HepG2 (cell line): ENCODE measurements at regions not wholly inside any gene's neighbourhood (a gene's known extent, or its start where the extent isn't known, plus 50 kb on each side); places are given as distances from the start of the nearest gene placed in this dataset.

ENCODE experiments used
- ATAC-seq: fragments of 200-7000 bp; cut with Tn5 transposase; 3 replicates; pipeline ENCODE4 v1.9.1; 2020; ENCODE audit warnings: mild to moderate bottlenecking, moderate library complexity
- BruUV-seq: library from RNA; stranded (reverse); fragments of 400-500 nt; replicated peaks from 2 replicates; lab custom pipeline; 2021; lab: Mats Ljungman, UMichigan
- CTCF ChIA-PET: fragments of 300-600 bp; formaldehyde crosslinking; extraction: SDS; loops from one replicate; lab custom pipeline; 2021; ENCODE audit warnings: low total read pairs, inconsistent platforms, low intra/inter-chr PET ratio; lab: Yijun Ruan, JAX
- POLR2A ChIA-PET: fragments of 350-600 bp; sonication (Branson Sonifier 250); formaldehyde crosslinking; loops from one replicate; lab custom pipeline; 2020; ENCODE audit warnings: antibody characterized with exemption, inconsistent platforms; lab: Yijun Ruan, JAX
- DNase-seq: peaks from one replicate; pipeline ENCODE4 v3.0.0-alpha.2; 2015; ENCODE audit warnings: low spot score
- FAIRE-seq: peaks from 3 replicates; lab custom pipeline; 2011; peaks lifted over from hg19 to GRCh38; lab: Jason Lieb, UNC
- H2AFZ ChIP-seq: one replicate; pipeline ENCODE4 v1.6.1; 2011; ENCODE audit warnings: low read length, inconsistent platforms
- H3K27ac ChIP-seq: fragments of 300-600 bp; 3 replicates; pipeline ENCODE4 v1.8.0; 2011; ENCODE audit warnings: mixed run types, mild to moderate bottlenecking, mixed read lengths, low read length, inconsistent platforms; ENCODE audit not compliant: insufficient read depth; ENCODE audit errors: extremely low read length
- H3K27me3 ChIP-seq, 2 experiments: fragments of 200-600 bp in 1 of 2; 2 replicates in 1 of 2; 3 replicates in 1 of 2; pipeline versions ENCODE4 v1.6.0 to v1.8.0; 2011; ENCODE audit warnings: low read length in 2 of 2, mild to moderate bottlenecking in 2 of 2, moderate library complexity in 2 of 2, inconsistent platforms in 1 of 2; ENCODE audit not compliant: insufficient read depth in 2 of 2, control insufficient read depth in 1 of 2
- H3K36me3 ChIP-seq, 2 experiments: fragments of 200-600 bp in 1 of 2; replicated peaks in 1 of 2; 2 replicates in 1 of 2; 3 replicates in 1 of 2; pipeline versions ENCODE4 v1.5.1 to v1.8.0; 2011; ENCODE audit warnings: low read length in 2 of 2, inconsistent platforms in 1 of 2; ENCODE audit not compliant: insufficient read depth in 2 of 2, control insufficient read depth in 1 of 2
- H3K4me1 ChIP-seq: 2 replicates; pipeline ENCODE4 v1.5.1; 2012; ENCODE audit warnings: low read length, inconsistent platforms; ENCODE audit not compliant: insufficient read depth
- H3K4me2 ChIP-seq: 2 replicates; pipeline ENCODE4 v1.6.0; 2011; ENCODE audit warnings: low read depth, low read length, inconsistent platforms
- H3K4me3 ChIP-seq, 3 experiments: fragments of 200-600 bp in 1 of 3; sonication (generic), shearing (Covaris generic) in 1 of 3; replicated peaks in 1 of 3; 2 replicates each; pipeline ENCODE4 v1.5.1; 2011 to 2016; ENCODE audit warnings: low read length in 3 of 3, inconsistent platforms in 2 of 3, low read depth in 2 of 3, mild to moderate bottlenecking in 2 of 3, control low read depth in 1 of 3, mixed read lengths in 1 of 3; ENCODE audit not compliant: insufficient read depth in 1 of 3
- H3K79me2 ChIP-seq: one replicate; pipeline ENCODE4 v1.6.1; 2011; ENCODE audit warnings: low read length, inconsistent platforms; ENCODE audit not compliant: insufficient read depth
- H3K9ac ChIP-seq: 2 replicates; pipeline ENCODE4 v1.6.0; 2011; ENCODE audit warnings: mild to moderate bottlenecking, low read depth, low read length, inconsistent platforms; ENCODE audit not compliant: insufficient read depth
- H3K9me3 ChIP-seq: 2 replicates; pipeline ENCODE4 v1.5.1; 2012; ENCODE audit warnings: mild to moderate bottlenecking, low read length
- H4K20me1 ChIP-seq: 2 replicates; pipeline ENCODE4 v1.6.0; 2011; ENCODE audit warnings: inconsistent platforms, mild to moderate bottlenecking, low read length, moderate library complexity; ENCODE audit not compliant: insufficient read depth
- HOXA5 ChIP-seq: sonication (generic); formaldehyde crosslinking; IDR thresholded peaks from 2 replicates; pipeline ENCODE4 v1.4.0; 2020; ENCODE audit warnings: missing genetic modification reagents
- MEIS1 ChIP-seq: sonication (generic); formaldehyde crosslinking; IDR thresholded peaks from 2 replicates; pipeline ENCODE4 v1.9.0; 2021; ENCODE audit warnings: mild to moderate bottlenecking, missing genetic modification reagents, moderate library complexity, borderline replicate concordance
- PAF1 ChIP-seq: IDR thresholded peaks from 2 replicates; pipeline ENCODE4 v1.6.1; 2016; ENCODE audit warnings: missing genetic modification reagents, missing compliant biosample characterization
- PRDM15 ChIP-seq: sonication (generic); formaldehyde crosslinking; IDR thresholded peaks from 2 replicates; pipeline ENCODE4 v1.4.0; 2020; ENCODE audit warnings: missing genetic modification reagents
- RBM39 ChIP-seq: fragments of 200-400 bp; formaldehyde crosslinking; IDR thresholded peaks from one replicate; pipeline ENCODE4 v1.6.1; 2018; ENCODE audit warnings: antibody characterized with exemption, mild to moderate bottlenecking, low read depth, low read length; ENCODE audit not compliant: poor library complexity, severe bottlenecking
- SIN3A ChIP-seq: IDR thresholded peaks from 2 replicates; pipeline ENCODE4 v1.6.1; 2011; ENCODE audit warnings: low read depth, mild to moderate bottlenecking, control low read depth, low read length, borderline replicate concordance
- SIN3B ChIP-seq: fragments of 150-350 bp; IDR thresholded peaks from 2 replicates; pipeline ENCODE4 v1.6.1; 2014; ENCODE audit warnings: low read length
- ZNF12 ChIP-seq: sonication (generic); formaldehyde crosslinking; IDR thresholded peaks from 2 replicates; pipeline ENCODE4 v1.5.0; 2020; ENCODE audit warnings: missing genetic modification reagents
- ZNF121 ChIP-seq: sonication (generic); formaldehyde crosslinking; IDR thresholded peaks from 2 replicates; pipeline ENCODE4 v1.5.0; 2020; ENCODE audit warnings: mild to moderate bottlenecking, missing genetic modification reagents
- ZNF136 ChIP-seq: sonication (generic); formaldehyde crosslinking; IDR thresholded peaks from 2 replicates; pipeline ENCODE4 v1.8.1; 2022; ENCODE audit warnings: low read depth, mild to moderate bottlenecking, moderate library complexity, missing genetic modification reagents
- ZNF256 ChIP-seq: sonication (generic); formaldehyde crosslinking; conservative IDR thresholded peaks from 2 replicates; pipeline ENCODE4 v1.4.0; 2020; ENCODE audit warnings: missing genetic modification reagents
- ZNF282 ChIP-seq: fragments of 450-650 bp; IDR thresholded peaks from 2 replicates; pipeline ENCODE4 v1.6.1; 2018; ENCODE audit not compliant: partially characterized antibody
- ZNF678 ChIP-seq: sonication (generic); formaldehyde crosslinking; IDR thresholded peaks from 2 replicates; pipeline ENCODE4 v1.4.0; 2020; ENCODE audit warnings: mild to moderate bottlenecking, missing genetic modification reagents
- ZNF713 ChIP-seq: sonication (generic); formaldehyde crosslinking; IDR thresholded peaks from 2 replicates; pipeline ENCODE4 v1.4.0; 2020; ENCODE audit warnings: mild to moderate bottlenecking, missing genetic modification reagents
- ZNF746 ChIP-seq: sonication (generic); formaldehyde crosslinking; IDR thresholded peaks from 2 replicates; pipeline ENCODE4 v1.8.0; 2022; ENCODE audit warnings: mild to moderate bottlenecking, missing genetic modification reagents
- WGBS: methylation state at CpG from one replicate; pipeline ENCODE4 v1.1.6; 2017; ENCODE audit warnings: low lambda C conversion rate; 5-methylcytosine and 5-hydroxymethylcytosine counted together
- in situ Hi-C: cut with HindIII; loops from 2 replicates; pipeline ENCODE4 v1.10.0; 2017; ENCODE audit warnings: low pct_unique_long_range_greater_than_20kb; ENCODE audit not compliant: extremely low pct_ligation_motif_present
- intact Hi-C: fragments of 100-400 bp; cut with micrococcal nuclease; formaldehyde crosslinking; loops from one replicate; pipeline ENCODE4 v1.10.0; 2022; ENCODE audit not compliant: unreplicated experiment
- TF ChIP-seq, protein P1 (sequence below): IDR thresholded peaks from 2 replicates; pipeline ENCODE4 v1.6.1; 2016; ENCODE audit warnings: missing genetic modification reagents, missing compliant biosample characterization

DNA sequence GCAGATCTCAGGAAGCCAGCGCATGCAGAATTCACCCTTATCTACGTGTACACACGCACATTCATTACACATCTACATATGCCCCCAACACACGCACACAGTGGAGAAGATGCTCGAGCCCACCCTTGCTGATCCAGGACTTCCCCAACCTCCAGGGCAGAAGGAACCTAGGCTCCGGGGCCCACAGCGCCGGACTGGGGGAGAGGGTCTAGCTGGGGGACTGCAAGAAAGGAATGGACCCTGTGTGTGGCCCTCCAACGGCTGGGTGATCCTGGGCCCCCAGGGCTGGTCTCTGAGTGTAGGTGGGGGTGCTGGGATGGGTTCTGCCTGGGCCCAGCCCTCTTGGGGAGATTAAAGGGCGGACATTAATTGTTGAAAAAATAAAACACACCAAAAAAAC is 128.1 kb upstream of the C14orf180 start:
- POLR2A ChIA-PET = no interaction called here
- in situ Hi-C loops = no loop called here
- H3K4me3 ChIP-seq = no peak overlapping the region
- no peak overlapping the region for H3K9ac ChIP-seq
- H3K79me2 ChIP-seq = no peaks in the 10 kb centered on the region
- H3K4me2 ChIP-seq = no peak overlapping the region
- FAIRE-seq (no peak), DNase-seq (no peak), ATAC-seq (no peak)
- no peaks in the 10 kb centered on the region for H3K36me3 ChIP-seq
- H3K27ac ChIP-seq = no peak overlapping the region
- no peaks in the 10 kb centered on the region for H3K4me1 ChIP-seq
- no peak for TF ChIP-seq ZNF121 (CRISPR knock-in tag)
- no peak for TF ChIP-seq ZNF746 (CRISPR knock-in tag)
- TF ChIP-seq ZNF256 = no peak
- TF ChIP-seq ZNF12 = no peak
- TF ChIP-seq PRDM15 = no peak
- TF ChIP-seq MEIS1 (CRISPR knock-in tag) = no peak
- WGBS = 34% methylated on average over 8 of the region's 10 CpGs
- no peaks in the 10 kb centered on the region for H4K20me1 ChIP-seq
- BruUV-seq = no TSS peak
- no peak overlapping the region for H2AFZ ChIP-seq
- CTCF ChIA-PET = no interaction called here
- intact Hi-C loops = no loop called here
- peaks cover 14% of the 10 kb centered on the region for H3K9me3 ChIP-seq
- H3K27me3 ChIP-seq = peaks cover 0 to 1% of the 10 kb centered on the region in 2 experiments; a peak in 1 of 5 replicates

- Histone ChIP-seq H2AFZ (no peak overlapping the region), H3K4me1 (no peaks in the 10 kb centered on the region), H3K27me3 (peaks cover 6 to 24% of the 10 kb centered on the region in 2 experiments; a peak in 4 of 5 replicates), H3K9me3 (no peaks in the 10 kb centered on the region), H3K36me3 (no peaks in the 10 kb centered on the region), H3K27ac (no peak overlapping the region), H4K20me1 (no peaks in the 10 kb centered on the region), H3K79me2 (no peaks in the 10 kb centered on the region), H3K4me2 (no peak overlapping the region), H3K9ac (no peak overlapping the region), H3K4me3 (no peak overlapping the region)
- FAIRE-seq (no peak), ATAC-seq (no peak), DNase-seq (no peak)
- BruUV-seq = no TSS peak
- in situ Hi-C loops = no loop called here
- 43% methylated on average over 9 of the region's 9 CpGs for WGBS
- CTCF ChIA-PET = no interaction called here
- intact Hi-C loops = no loop called here
- POLR2A ChIA-PET = no interaction called here
- TF ChIP-seq SIN3B = no peak
- TF ChIP-seq HOXA5 (CRISPR knock-in tag) = no peak
- no peak for TF ChIP-seq ZNF282
- no peak for TF ChIP-seq SIN3A
- TF ChIP-seq ZNF136 (CRISPR knock-in tag) = no peak
- no peak for TF ChIP-seq ZNF12
- TF ChIP-seq, protein P1, sequence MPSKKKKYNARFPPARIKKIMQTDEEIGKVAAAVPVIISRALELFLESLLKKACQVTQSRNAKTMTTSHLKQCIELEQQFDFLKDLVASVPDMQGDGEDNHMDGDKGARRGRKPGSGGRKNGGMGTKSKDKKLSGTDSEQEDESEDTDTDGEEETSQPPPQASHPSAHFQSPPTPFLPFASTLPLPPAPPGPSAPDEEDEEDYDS (CRISPR knock-in tag) = no peak
- no peak for TF ChIP-seq ZNF713 (CRISPR knock-in tag)
- no peak for TF ChIP-seq ZNF678 (CRISPR knock-in tag)
- TF ChIP-seq PAF1 (CRISPR knock-in tag) = no peak
- no peak for TF ChIP-seq RBM39
These were observed 120.7 kb upstream of the C14orf180 start for GRCh38 chr14:104458845-104459244.
